ENCODE measurements at regions not wholly inside any gene's neighbourhood (a gene's known extent, or its start where the extent isn't known, plus 50 kb on each side); places are given as distances from the start of the nearest gene placed in this dataset.

DNA sequence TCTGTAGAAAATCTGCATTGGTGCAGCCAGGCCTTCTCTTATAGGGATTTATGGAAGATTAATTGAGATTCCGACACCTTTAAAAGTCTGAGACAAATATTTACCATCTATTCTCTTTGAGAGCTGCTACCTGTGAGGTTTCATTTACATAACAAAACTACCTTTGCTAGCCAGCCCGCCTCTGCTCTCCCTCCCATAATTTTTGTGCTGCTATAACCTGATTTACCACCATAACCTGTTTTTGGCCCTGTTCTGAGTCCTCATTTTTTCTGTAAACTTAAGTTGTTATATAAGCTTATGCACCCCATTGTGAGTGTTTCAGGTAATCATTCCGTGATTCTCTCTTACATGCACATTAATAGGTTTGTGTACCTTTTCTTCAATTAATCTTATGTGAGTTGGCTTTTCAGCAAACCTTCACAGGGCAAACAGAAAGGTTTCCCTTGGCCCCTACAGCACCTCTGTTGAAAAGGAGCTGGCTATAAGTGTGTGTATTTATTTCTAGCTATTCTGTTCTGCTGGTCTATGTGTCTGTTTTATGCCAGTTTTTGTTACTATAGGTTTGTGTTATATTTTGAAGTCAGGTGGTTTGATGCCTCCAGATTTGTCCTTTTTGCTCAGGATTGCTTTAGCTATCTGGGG lies 114.9 kb upstream of the XIRP2 start (continued):
- TF ChIP-seq, protein P1, sequence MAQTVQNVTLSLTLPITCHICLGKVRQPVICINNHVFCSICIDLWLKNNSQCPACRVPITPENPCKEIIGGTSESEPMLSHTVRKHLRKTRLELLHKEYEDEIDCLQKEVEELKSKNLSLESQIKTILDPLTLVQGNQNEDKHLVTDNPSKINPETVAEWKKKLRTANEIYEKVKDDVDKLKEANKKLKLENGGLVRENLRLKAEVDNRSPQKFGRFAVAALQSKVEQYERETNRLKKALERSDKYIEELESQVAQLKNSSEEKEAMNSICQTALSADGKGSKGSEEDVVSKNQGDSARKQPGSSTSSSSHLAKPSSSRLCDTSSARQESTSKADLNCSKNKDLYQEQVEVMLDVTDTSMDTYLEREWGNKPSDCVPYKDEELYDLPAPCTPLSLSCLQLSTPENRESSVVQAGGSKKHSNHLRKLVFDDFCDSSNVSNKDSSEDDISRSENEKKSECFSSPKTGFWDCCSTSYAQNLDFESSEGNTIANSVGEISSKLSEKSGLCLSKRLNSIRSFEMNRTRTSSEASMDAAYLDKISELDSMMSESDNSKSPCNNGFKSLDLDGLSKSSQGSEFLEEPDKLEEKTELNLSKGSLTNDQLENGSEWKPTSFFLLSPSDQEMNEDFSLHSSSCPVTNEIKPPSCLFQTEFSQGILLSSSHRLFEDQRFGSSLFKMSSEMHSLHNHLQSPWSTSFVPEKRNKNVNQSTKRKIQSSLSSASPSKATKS (CRISPR knock-in tag; IDR thresholded peaks at IDR 0.05): no peak
- TF ChIP-seq OTX1 (CRISPR knock-in tag; IDR thresholded peaks at IDR 0.05): no peak

GRCh38 chr2:166768393-166769123 lies 119.7 kb upstream of the XIRP2 start:
- FAIRE-seq: no peak
- POLR2A ChIA-PET: no interaction called here
- H2AFZ ChIP-seq (ENCODE audit: low read depth, low read length): no peak overlapping the region
- TF ChIP-seq, protein P2, sequence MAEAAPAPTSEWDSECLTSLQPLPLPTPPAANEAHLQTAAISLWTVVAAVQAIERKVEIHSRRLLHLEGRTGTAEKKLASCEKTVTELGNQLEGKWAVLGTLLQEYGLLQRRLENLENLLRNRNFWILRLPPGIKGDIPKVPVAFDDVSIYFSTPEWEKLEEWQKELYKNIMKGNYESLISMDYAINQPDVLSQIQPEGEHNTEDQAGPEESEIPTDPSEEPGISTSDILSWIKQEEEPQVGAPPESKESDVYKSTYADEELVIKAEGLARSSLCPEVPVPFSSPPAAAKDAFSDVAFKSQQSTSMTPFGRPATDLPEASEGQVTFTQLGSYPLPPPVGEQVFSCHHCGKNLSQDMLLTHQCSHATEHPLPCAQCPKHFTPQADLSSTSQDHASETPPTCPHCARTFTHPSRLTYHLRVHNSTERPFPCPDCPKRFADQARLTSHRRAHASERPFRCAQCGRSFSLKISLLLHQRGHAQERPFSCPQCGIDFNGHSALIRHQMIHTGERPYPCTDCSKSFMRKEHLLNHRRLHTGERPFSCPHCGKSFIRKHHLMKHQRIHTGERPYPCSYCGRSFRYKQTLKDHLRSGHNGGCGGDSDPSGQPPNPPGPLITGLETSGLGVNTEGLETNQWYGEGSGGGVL (CRISPR knock-in tag; IDR thresholded peaks at IDR 0.05): no peak
- no peak for TF ChIP-seq CREB1 (IDR thresholded peaks at IDR 0.05)
- TF ChIP-seq CREB1 (CRISPR knock-in tag; IDR thresholded peaks at IDR 0.05): no peak
- no peak for TF ChIP-seq NFIC (IDR thresholded peaks at IDR 0.05)
- no peak for TF ChIP-seq CCAR2 (IDR thresholded peaks at IDR 0.05; ENCODE audit: low read depth, low read length)
- TF ChIP-seq ZNF324 (CRISPR knock-in tag; IDR thresholded peaks at IDR 0.05): no peak
- no peak for TF ChIP-seq GATAD2B (IDR thresholded peaks at IDR 0.05; ENCODE audit: borderline replicate concordance)
- peak; percentile 40; the same call in 1 of the 2 replicates for TF ChIP-seq MAFK (IDR thresholded peaks at IDR 0.05; ENCODE audit: low read length)
- TF ChIP-seq, protein P3, sequence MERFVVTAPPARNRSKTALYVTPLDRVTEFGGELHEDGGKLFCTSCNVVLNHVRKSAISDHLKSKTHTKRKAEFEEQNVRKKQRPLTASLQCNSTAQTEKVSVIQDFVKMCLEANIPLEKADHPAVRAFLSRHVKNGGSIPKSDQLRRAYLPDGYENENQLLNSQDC (CRISPR knock-in tag; IDR thresholded peaks at IDR 0.05): no peak
- TF ChIP-seq ZFP1 (CRISPR knock-in tag; IDR thresholded peaks at IDR 0.05): no peak
- peak; percentile 79 for TF ChIP-seq ZNF316 (IDR thresholded peaks at IDR 0.05)
- TF ChIP-seq MTA2 (IDR thresholded peaks at IDR 0.05; ENCODE audit: low read depth): no peak
- no peak for TF ChIP-seq POLR2A (conservative IDR thresholded peaks at IDR 0.05)
- no peak for TF ChIP-seq RBM39 (optimal IDR thresholded peaks at IDR 0.05; ENCODE audit: low read depth, low read length)

More at GRCh38 chr2:166768393-166769123, 119.7 kb upstream of the XIRP2 start:
- DNase-seq (ENCODE audit: extremely low read depth in 1 of 4, low spot score in 3 of 4): no peak
- Histone ChIP-seq H3K9me1 (ENCODE audit: control insufficient read depth, insufficient read depth, low read length) (no peaks in the 10 kb centered on the region), H3K79me2 (ENCODE audit: control insufficient read depth, insufficient read depth, low read length) (no peaks in the 10 kb centered on the region), H3K27me3 (ENCODE audit: control insufficient read depth in 2 of 2, insufficient read depth in 2 of 2, low read length in 2 of 2) (no peaks in the 10 kb centered on the region), H3K9me3 (replicated peaks; ENCODE audit: control insufficient read depth, insufficient read depth, low read depth, low read length) (no peaks in the 10 kb centered on the region), H3K27ac (ENCODE audit: extremely low read depth, low read depth, low read length) (no peak overlapping the region), H3K9ac (ENCODE audit: insufficient read depth in 1 of 2, low read depth in 2 of 2, low read length in 2 of 2) (no peak overlapping the region), H3K36me3 (ENCODE audit: control insufficient read depth, insufficient read depth, low read length) (no peaks in the 10 kb centered on the region), H3K4me2 (ENCODE audit: insufficient read depth, low read length) (no peak overlapping the region), H4K20me1 (replicated peaks; ENCODE audit: control insufficient read depth, insufficient read depth, low read length) (no peaks in the 10 kb centered on the region), H3K4me1 (replicated peaks in 1 of 2; ENCODE audit: control insufficient read depth in 2 of 2, insufficient read depth in 2 of 2, low read length in 2 of 2) (no peaks in the 10 kb centered on the region), H3K4me3 (no peak overlapping the region)
- no peak for ATAC-seq
- BruUV-seq (replicated peaks): no TSS peak
- CTCF ChIA-PET (ENCODE audit: low intra/inter-chr PET ratio): no interaction called here
- in situ Hi-C loops (cut with MboI): no loop called here
- WGBS (ENCODE audit: insufficient coverage, low coverage, missing lambda C conversion rate): 0% methylated on average over 1 of the region's 1 CpG
- intact Hi-C loops (cut with micrococcal nuclease): no loop called here

Measured in K562 (cell line).